H7 (cell line): ENCODE measurements at regions not wholly inside any gene's neighbourhood (a gene's known extent, or its start where the extent isn't known, plus 50 kb on each side); places are given as distances from the start of the nearest gene placed in this dataset.
"Not testable (repeated sequence)": the region's sequence is repeated elsewhere in the genome, so short reads cannot be mapped to it uniquely, and the experiment has no call there.

Source experiments
- DNase-seq: peaks from one replicate; pipeline ENCODE4 v3.0.0; 2012
- H3K27me3 ChIP-seq: 2 replicates; pipeline ENCODE4 v1.6.0; 2011; ENCODE audit warnings: mild to moderate bottlenecking, low read length; ENCODE audit not compliant: control insufficient read depth, insufficient read depth
- H3K36me3 ChIP-seq: replicated peaks from 2 replicates; pipeline ENCODE4 v1.5.1; 2011; ENCODE audit warnings: low read length; ENCODE audit not compliant: control insufficient read depth, insufficient read depth
- H3K4me3 ChIP-seq: 2 replicates; pipeline ENCODE4 v1.5.1; 2011; ENCODE audit warnings: low read depth, mild to moderate bottlenecking, control low read depth, low read length, moderate library complexity; ENCODE audit not compliant: insufficient read depth

GRCh38 chr16:52709306-52709705 is 162.4 kb upstream of the TOX3 start:
- no peak overlapping the region for H3K4me3 ChIP-seq
- H3K36me3 ChIP-seq = no peaks in the 10 kb centered on the region
- peak; percentile 29 for DNase-seq
- no peaks in the 10 kb centered on the region for H3K27me3 ChIP-seq

GRCh38 chr16:52708476-52708875 is 161.5 kb upstream of the TOX3 start:
- no peaks in the 10 kb centered on the region for H3K36me3 ChIP-seq
- no peak for DNase-seq
- H3K27me3 ChIP-seq = no peaks in the 10 kb centered on the region
- no peak overlapping the region for H3K4me3 ChIP-seq

- Histone ChIP-seq H3K36me3 (no peaks in the 10 kb centered on the region), H3K27me3 (no peaks in the 10 kb centered on the region), H3K4me3 (no peak overlapping the region)
- DNase-seq = no peak
These were observed 160.9 kb upstream of the TOX3 start for GRCh38 chr16:52707676-52708337.

GRCh38 chr16:52705122-52705521 is 158.2 kb upstream of the TOX3 start:
- DNase-seq = no peak
- Histone ChIP-seq H3K4me3 (no peak overlapping the region), H3K27me3 (no peaks in the 10 kb centered on the region), H3K36me3 (no peaks in the 10 kb centered on the region)

GRCh38 chr16:52697971-52698370 is 151.0 kb upstream of the TOX3 start:
- Histone ChIP-seq H3K27me3 (no peaks in the 10 kb centered on the region), H3K4me3 (no peak overlapping the region), H3K36me3 (no peaks in the 10 kb centered on the region)
- no peak for DNase-seq

- no peaks in the 10 kb centered on the region for H3K27me3 ChIP-seq
- DNase-seq = no peak
- H3K4me3 ChIP-seq = no peak overlapping the region
- H3K36me3 ChIP-seq = no peaks in the 10 kb centered on the region
These were observed 149.2 kb upstream of the TOX3 start for GRCh38 chr16:52696126-52696525.

GRCh38 chr16:52690468-52690867 is 143.5 kb upstream of the TOX3 start:
- Histone ChIP-seq H3K27me3 (no peaks in the 10 kb centered on the region), H3K36me3 (no peaks in the 10 kb centered on the region), H3K4me3 (no peak overlapping the region)
- no peak for DNase-seq

- no peak for DNase-seq
- Histone ChIP-seq H3K36me3 (no peaks in the 10 kb centered on the region), H3K27me3 (no peaks in the 10 kb centered on the region), H3K4me3 (no peak overlapping the region)
These were observed 134.1 kb upstream of the TOX3 start for GRCh38 chr16:52680993-52681392.

- Histone ChIP-seq H3K4me3 (no peak overlapping the region), H3K36me3 (no peaks in the 10 kb centered on the region), H3K27me3 (no peaks in the 10 kb centered on the region)
- DNase-seq = no peak
These were observed 130.6 kb upstream of the TOX3 start for GRCh38 chr16:52677501-52677900.

GRCh38 chr16:52676959-52677358 is 130.0 kb upstream of the TOX3 start:
- no peaks in the 10 kb centered on the region for H3K36me3 ChIP-seq
- DNase-seq = no peak
- H3K4me3 ChIP-seq = no peak overlapping the region
- no peaks in the 10 kb centered on the region for H3K27me3 ChIP-seq

GRCh38 chr16:52671590-52671989 is 124.6 kb upstream of the TOX3 start:
- Histone ChIP-seq H3K36me3 (no peaks in the 10 kb centered on the region), H3K27me3 (no peaks in the 10 kb centered on the region), H3K4me3 (no peak overlapping the region)
- DNase-seq = no peak

GRCh38 chr16:52657924-52658323 is 111.0 kb upstream of the TOX3 start:
- H3K36me3 ChIP-seq = no peaks in the 10 kb centered on the region
- H3K4me3 ChIP-seq = no peak overlapping the region
- no peaks in the 10 kb centered on the region for H3K27me3 ChIP-seq
- no peak for DNase-seq

GRCh38 chr16:52655916-52656315 is 109.0 kb upstream of the TOX3 start:
- not testable (repeated sequence) for H3K27me3 ChIP-seq, H3K4me3 ChIP-seq, DNase-seq, H3K36me3 ChIP-seq

GRCh38 chr16:52655156-52655555 is 108.2 kb upstream of the TOX3 start:
- not testable (repeated sequence) for H3K36me3 ChIP-seq, H3K4me3 ChIP-seq, H3K27me3 ChIP-seq, DNase-seq

GRCh38 chr16:52652033-52652432 is 105.1 kb upstream of the TOX3 start:
- H3K4me3 ChIP-seq = no peak overlapping the region
- no peaks in the 10 kb centered on the region for H3K27me3 ChIP-seq
- H3K36me3 ChIP-seq = no peaks in the 10 kb centered on the region
- no peak for DNase-seq

- Histone ChIP-seq H3K4me3 (no peak overlapping the region), H3K27me3 (no peaks in the 10 kb centered on the region), H3K36me3 (no peaks in the 10 kb centered on the region)
- DNase-seq = no peak
These were observed 103.8 kb upstream of the TOX3 start for GRCh38 chr16:52650789-52651188.
